ENCODE measurements at regions not wholly inside any gene's neighbourhood (a gene's known extent, or its start where the extent isn't known, plus 50 kb on each side); places are given as distances from the start of the nearest gene placed in this dataset.
A peak's percentile ranks its signal among the peaks of the same experiment; 100 is the strongest.

GRCh38 chr6:6376845-6377244, 56.4 kb upstream of the F13A1 start:
- DNase-seq, result no peak

GRCh38 chr6:6377621-6378020, 57.2 kb upstream of the F13A1 start:
- no peak for DNase-seq

GRCh38 chr6:6379573-6379972, 59.1 kb upstream of the F13A1 start:
- DNase-seq, result no peak

DNA sequence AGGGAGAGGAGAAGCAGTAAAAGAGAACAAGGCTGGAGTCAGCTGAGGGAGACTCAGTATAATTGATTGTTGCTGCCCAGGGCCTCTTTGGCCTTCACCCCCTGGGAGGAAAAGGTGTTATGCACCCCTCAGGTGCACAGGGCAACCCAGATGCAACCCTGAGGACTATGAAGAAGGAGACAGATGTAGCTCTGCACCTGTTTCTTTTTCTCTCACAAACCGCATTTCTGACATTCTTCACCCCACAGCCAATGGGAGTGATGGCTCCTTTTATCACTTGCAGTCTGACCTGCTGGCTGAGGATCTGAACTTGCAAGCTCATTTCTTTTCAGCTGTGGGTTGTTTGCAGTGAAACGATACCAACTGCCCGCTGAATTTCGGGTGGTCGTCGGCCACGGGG, 64.1 kb upstream of the F13A1 start:
- no peak for DNase-seq

GRCh38 chr6:6386010-6386409, 65.5 kb upstream of the F13A1 start:
- peak; percentile 85 for DNase-seq

DNA sequence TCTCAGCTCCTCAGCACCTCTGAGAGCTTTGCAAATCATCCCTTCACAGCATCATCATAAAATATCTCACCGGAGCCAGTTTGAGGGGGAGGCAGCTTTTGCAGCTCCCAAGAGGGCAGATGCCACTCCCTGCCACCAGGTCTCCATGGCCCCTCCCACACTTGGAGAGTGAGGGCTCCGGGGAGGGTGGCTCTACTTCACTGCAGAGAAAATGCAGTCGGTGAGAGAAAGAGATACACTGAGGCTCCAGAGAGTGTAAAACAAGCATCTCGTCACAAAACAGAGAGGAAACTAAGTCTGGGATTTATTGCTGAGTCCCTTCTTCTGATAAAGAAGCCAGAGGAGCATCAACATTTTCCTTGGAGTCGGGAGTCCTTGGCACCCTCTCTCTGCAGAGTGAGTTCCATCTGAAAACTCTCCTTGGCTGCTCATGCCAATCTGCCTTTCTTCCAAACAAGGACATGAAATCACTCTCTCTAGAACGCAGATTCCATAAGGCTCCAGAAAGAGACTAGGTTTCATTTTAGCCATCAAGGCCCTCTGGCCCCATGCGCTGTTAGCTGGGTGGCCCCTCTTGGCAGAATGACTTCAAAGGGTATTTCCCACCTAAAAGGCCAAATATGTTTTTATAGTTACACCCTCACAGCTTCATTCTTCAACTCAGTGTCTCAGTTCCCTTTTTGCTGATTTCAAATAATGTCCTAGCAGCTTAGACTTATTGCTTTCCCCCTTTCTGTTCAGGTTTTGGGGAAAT, 70.6 kb upstream of the F13A1 start:
- no peak for DNase-seq

GRCh38 chr6:6392214-6393068, 72.0 kb upstream of the F13A1 start:
- DNase-seq, result no peak

- no peak for DNase-seq
Measured at GRCh38 chr6:6393069-6393529, 72.6 kb upstream of the F13A1 start.

- DNase-seq, result no peak
Measured at GRCh38 chr6:6395581-6396197, 75.2 kb upstream of the F13A1 start.

DNA sequence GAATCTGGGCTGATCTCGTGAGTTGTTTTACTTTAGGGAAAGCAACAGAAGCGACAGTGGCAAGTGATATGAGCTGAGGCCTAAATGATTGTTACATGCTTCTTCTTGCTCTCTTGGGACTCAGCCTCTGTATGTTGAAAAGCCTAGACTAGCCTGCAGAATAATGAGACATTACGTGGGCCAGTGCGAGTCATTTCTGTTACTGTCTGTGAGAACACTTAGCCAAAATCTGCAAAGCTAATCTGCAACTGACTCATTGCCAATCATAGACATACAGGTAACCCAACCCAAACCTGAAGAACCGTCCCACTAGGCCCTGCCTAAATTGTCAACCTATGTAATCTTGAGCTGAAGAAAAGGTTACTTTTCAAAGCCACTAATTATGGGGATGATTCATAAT, 77.4 kb upstream of the F13A1 start:
- no peak for DNase-seq

DNA sequence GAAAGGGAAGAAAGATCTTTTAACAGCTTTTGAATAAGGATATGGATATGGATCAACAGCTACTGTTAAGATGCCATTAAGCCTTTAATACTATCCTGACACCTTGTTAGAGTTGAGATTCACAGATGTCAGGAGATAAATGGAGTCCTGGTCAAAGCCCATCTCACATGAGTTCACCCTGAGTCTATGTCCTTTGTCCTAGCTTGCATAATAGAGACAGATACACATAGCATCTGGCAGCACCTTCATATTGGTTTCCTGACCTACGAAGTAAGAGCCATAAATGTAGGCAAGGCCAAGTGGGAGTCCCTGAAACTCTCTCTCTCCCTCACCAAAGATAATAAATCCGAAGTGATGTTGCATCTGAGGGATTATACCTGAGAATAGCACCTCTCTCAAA, 79.1 kb upstream of the F13A1 start:
- no peak for DNase-seq

GRCh38 chr6:6401401-6401800, 80.9 kb upstream of the F13A1 start:
- DNase-seq, result no peak

DNA sequence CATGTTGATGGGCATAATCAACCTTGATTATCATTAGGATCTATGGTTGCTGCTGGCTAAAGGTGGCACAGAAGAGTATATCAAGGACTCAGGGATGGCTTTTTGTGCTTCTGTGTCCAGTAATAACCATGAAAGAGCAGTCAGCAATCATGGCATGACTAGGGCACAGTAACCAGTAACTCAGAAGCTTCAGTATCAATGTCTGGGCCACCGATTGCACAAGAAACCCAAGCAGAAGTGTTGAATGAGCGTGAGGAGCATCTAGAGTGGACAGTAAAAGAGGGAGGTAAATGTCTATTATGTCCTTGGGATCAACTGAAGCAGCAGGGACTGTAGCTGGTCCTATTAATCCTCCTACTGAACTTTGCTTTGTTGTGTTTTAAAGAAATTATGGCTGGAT, 81.5 kb upstream of the F13A1 start:
- DNase-seq, result no peak

DNA sequence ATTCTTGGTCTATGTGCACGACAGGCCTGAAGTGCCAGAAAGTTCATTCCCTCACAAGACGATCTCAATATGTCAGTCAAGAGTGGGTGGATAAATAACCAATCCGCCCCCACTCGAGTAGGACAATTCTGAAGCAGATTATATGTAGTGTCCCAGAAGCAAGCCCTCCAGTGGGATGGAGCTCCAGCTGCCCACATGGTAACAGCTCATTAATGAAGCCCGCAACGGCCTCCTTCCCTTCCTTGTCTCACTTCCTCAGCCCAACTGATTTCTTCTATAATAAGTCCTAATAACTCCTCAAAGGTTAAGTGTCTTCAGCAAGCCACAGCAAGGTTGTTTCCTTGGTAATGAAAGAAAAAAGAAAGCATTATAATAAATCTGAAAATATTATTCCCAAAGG, 82.1 kb upstream of the F13A1 start:
- no peak for DNase-seq

DNA sequence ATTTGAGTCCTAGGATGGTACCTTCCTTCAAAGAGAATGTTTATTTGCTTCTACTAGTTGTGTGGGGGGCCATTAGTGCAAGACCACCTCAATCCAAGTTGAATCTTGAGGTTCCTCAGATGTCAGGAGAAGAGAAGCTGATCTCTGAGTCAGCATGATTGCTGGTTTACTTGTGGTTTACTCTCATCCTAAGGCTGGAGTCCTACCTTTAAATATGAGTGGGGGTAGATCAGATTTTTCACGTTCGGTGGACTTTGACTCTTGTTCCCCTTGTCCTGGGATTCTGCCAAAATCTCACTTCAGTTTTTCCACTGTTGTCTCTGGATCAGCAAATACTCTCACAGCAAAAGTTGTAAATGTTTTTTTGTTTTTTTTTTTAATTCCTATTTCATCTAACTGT, 84.6 kb upstream of the F13A1 start:
- no peak for DNase-seq

DNA sequence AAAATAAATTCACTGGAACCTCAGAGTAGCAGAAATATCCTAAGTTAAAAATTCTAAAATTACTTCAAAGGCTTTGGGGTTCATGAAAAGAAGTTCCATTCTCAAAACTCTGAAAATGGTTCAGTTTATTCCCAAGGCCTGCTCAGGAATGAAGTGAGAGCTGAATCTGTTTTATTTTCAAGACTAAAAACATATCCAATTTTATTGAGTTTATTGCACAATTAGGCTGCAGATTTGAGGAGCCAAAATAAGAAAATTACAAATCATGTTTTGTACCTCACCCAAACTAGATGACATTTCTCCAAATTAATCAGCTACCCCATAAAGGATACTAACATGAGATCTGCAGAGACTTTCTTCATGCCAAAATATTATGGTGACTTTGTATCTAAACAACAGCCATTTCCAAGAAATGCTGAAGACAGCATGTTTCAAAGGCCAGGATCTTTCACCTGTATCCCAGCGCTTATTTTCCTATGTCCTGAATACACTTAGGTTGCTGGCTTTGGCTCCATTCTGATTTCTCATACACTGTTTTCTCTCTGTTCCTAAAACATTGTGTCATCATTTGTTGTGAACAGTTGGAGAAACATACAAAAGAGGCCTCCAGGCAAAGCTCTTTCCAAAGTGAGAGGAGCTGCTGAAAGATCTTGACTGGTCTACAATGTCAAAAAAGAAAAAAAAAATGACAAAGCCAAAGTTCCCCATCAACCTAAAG, 85.7 kb upstream of the F13A1 start:
- DNase-seq, result no peak

- no peak for DNase-seq
Measured at GRCh38 chr6:6406715-6407070, 86.2 kb upstream of the F13A1 start.

DNA sequence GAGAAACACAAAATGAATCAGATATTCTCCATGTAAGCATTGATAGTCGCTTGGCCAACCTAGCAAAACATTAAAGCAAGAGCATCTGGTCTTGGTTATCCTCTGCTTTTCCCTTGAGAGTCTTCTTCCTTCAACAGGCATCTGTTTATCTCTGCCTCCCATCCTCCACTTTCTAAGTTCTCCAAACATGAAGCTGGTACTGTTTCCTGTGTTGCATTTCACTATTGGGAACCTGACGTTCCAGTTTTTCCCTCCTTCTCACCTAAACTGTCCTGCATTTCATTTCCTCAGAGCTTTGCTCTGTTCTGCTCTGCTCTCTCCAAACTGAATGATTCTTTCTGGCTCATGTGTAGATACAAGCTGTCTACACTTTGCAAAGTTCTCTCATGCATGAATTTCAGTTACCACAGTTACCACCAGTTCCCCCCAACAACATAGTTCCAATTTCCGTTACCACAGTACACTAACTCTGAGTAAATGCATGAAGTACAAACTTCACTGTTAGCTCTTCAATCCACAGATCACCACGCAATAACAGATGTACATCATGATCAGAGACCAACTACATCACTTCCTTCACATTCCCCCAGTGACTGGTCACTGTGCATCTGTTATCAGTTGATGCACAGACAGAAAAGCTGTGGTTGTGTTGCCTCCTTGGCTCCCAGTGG, 86.7 kb upstream of the F13A1 start:
- DNase-seq, result peak; percentile 37

GRCh38 chr6:6409397-6410030, 89.1 kb upstream of the F13A1 start:
- DNase-seq, result no peak

- no peak for DNase-seq
Measured at GRCh38 chr6:6411115-6411514, 90.7 kb upstream of the F13A1 start.

DNA sequence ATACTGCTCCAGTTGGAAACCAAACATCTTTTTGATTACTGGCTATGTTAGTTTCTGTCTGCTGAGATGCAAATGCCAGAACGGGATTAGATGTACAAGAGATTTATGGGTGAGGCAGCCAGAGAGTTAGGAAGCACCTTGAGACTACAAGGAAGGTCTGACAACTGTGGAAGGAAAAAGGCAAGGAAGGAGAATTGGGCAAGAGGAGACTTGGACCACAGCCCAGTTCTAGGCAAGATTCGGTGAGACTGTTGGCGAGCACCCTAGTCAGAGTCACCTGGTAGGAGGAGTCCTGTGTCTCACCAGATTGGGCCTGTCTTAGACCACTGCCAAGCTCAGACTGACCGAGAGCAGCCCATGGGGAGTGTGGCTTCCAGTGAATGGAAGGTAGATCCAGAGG, 91.8 kb upstream of the F13A1 start:
- no peak for DNase-seq

DNA sequence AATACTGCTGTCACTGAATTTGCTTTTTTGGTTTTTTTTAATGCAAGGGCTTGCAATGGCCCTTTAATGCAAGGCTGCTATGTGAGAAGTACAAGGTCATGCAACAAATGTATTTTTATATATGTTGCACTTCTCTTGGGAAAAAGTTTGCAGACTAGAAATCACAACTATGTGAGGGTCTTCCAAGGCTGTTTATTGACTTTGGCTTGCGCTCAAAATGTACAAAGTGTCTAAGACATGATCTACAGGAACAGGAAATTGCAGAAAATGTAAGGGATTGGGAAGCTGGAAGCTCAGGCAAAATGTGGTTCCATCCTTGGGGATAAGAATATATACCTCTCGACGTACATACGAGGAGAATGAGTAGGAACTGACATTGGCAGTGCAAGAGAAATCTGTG, 92.2 kb upstream of the F13A1 start:
- DNase-seq, result no peak
